ENCODE measurements at regions not wholly inside any gene's neighbourhood (a gene's known extent, or its start where the extent isn't known, plus 50 kb on each side); places are given as distances from the start of the nearest gene placed in this dataset.

- ATAC-seq, result no peak
- Histone ChIP-seq H3K4me3 (no peak overlapping the region), H3K36me3 (no peaks in the 10 kb centered on the region), H3K9me3 (no peaks in the 10 kb centered on the region), H3K27me3 (ENCODE audit: low read depth) (no peaks in the 10 kb centered on the region), H3K27ac (no peak overlapping the region), H3K4me1 (no peaks in the 10 kb centered on the region)
- TF ChIP-seq CTCF (IDR thresholded peaks at IDR 0.05), result no peak
- intact Hi-C loops (cut with DNase I), result no loop called here
- DNase-seq, result no peak
These were observed 66.7 kb upstream of the SEMA6D start for GRCh38 chr15:47650564-47650963.

DNA sequence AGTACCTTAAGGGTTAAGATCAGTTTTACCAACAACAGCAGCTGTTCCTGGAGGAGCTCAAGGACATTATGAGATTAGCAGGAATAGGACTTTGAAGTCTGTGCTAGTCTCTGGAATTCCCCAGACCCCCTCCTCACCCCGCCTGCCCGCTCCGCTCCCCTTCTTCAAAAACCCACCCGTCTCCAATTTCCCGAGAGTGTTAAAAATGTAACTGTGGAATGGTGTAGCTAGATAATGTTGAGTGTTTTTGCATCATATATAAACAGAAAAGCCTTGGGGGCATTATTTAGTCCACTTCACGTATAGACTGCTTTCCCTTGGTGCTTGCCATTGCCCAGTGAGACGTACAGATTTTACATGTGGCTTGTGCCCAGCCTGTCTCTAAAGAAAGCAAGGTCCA, 65.0 kb upstream of the SEMA6D start:
- intact Hi-C loops (cut with DNase I), result no loop called here
- TF ChIP-seq CTCF (IDR thresholded peaks at IDR 0.05), result no peak
- DNase-seq (no peak), ATAC-seq (no peak)
- no peak overlapping the region for H3K27ac ChIP-seq
- no peaks in the 10 kb centered on the region for H3K9me3 ChIP-seq
- no peak overlapping the region for H3K4me3 ChIP-seq
- H3K27me3 ChIP-seq (ENCODE audit: low read depth), result no peaks in the 10 kb centered on the region
- no peaks in the 10 kb centered on the region for H3K4me1 ChIP-seq
- no peaks in the 10 kb centered on the region for H3K36me3 ChIP-seq

DNA sequence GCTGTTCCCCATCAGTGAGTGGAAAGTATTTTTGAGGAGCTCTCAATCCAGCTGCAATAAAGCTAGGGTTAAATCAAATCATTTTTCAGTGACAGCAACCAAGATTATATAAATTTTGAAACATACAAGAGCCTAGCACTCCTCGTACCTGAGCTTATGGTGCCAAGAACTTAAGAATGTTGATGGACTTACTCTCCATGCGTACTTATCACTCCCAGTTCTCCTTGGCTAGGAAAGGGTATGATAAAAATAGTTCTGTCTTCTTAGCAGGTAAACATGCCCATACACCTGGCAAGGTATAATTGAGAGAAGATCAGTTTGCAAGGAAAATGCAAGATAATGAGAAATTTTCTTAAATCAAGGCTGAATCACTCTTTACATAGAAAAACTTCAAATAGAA, 64.5 kb upstream of the SEMA6D start:
- H3K9me3 ChIP-seq, result no peaks in the 10 kb centered on the region
- H3K27me3 ChIP-seq (ENCODE audit: low read depth), result no peaks in the 10 kb centered on the region
- ATAC-seq (no peak), DNase-seq (no peak)
- no peak for TF ChIP-seq CTCF (IDR thresholded peaks at IDR 0.05)
- no peaks in the 10 kb centered on the region for H3K4me1 ChIP-seq
- no peaks in the 10 kb centered on the region for H3K36me3 ChIP-seq
- no peak overlapping the region for H3K27ac ChIP-seq
- intact Hi-C loops (cut with DNase I), result no loop called here
- no peak overlapping the region for H3K4me3 ChIP-seq

DNA sequence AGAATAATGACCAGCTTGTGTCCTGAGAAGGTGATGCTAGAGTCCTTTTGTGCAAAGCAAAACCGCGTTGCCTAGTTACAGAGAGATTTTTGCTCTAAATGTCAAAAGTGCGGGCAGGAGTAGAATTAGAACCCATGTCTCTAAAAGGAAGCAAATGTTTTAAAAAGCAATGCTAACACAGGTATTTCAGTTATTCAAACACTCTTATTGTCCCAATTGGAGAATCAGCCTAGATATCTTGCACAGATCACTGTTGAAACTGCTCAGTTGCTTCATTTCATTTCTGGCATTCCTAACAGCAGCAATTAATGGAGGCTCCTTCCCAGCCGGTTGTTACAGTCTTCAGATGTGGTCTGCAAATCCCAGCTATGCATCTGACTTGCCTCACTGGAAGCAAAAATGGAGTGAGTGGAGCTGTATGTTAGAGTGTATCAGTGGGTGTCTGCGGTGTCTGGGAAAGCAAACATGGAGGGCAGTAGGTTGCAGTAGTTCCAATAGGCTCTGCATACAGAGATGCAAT, 55.6 kb upstream of the SEMA6D start:
- no peaks in the 10 kb centered on the region for H3K27me3 ChIP-seq (ENCODE audit: low read depth)
- TF ChIP-seq CTCF (IDR thresholded peaks at IDR 0.05), result no peak
- intact Hi-C loops (cut with DNase I), result no loop called here
- H3K4me1 ChIP-seq, result no peaks in the 10 kb centered on the region
- no peaks in the 10 kb centered on the region for H3K36me3 ChIP-seq
- H3K27ac ChIP-seq, result no peak overlapping the region
- ATAC-seq (no peak), DNase-seq (no peak)
- H3K9me3 ChIP-seq, result no peaks in the 10 kb centered on the region
- H3K4me3 ChIP-seq, result no peak overlapping the region

- no peak for TF ChIP-seq CTCF (IDR thresholded peaks at IDR 0.05)
These were observed 54.2 kb upstream of the SEMA6D start for GRCh38 chr15:47663101-47663500.

More at GRCh38 chr15:47663101-47663500, 54.2 kb upstream of the SEMA6D start:
- no peak overlapping the region for H3K4me3 ChIP-seq
- H3K9me3 ChIP-seq, result no peaks in the 10 kb centered on the region
- H3K4me1 ChIP-seq, result no peaks in the 10 kb centered on the region
- no peak overlapping the region for H3K27ac ChIP-seq
- intact Hi-C loops (cut with DNase I), result no loop called here
- H3K36me3 ChIP-seq, result no peaks in the 10 kb centered on the region
- H3K27me3 ChIP-seq (ENCODE audit: low read depth), result no peaks in the 10 kb centered on the region
- DNase-seq (no peak), ATAC-seq (no peak)

All from lower lobe of right lung (tissue), 2 donors.